ENCODE measurements at regions not wholly inside any gene's neighbourhood (a gene's known extent, or its start where the extent isn't known, plus 50 kb on each side); places are given as distances from the start of the nearest gene placed in this dataset.

GRCh38 chr18:40096675-40097074 lies 1858.4 kb upstream of the PIK3C3 start:
- TF ChIP-seq CTCF (IDR thresholded peaks at IDR 0.05), result no peak
- TF ChIP-seq POLR2A (IDR thresholded peaks at IDR 0.05), result no peak
